CD14-positive monocyte (primary cell): ENCODE measurements at regions not wholly inside any gene's neighbourhood (a gene's known extent, or its start where the extent isn't known, plus 50 kb on each side); places are given as distances from the start of the nearest gene placed in this dataset.

Experiments used
- DNase-seq, 3 donors: peaks; one replicate each; pipeline ENCODE4 v3.0.0-alpha.2; 2011 to 2022
- H2AFZ ChIP-seq: 2 replicates; pipeline ENCODE4 v1.6.0; 2012; ENCODE audit warnings: mild to moderate bottlenecking, low read depth, low read length, inconsistent platforms; ENCODE audit not compliant: insufficient read depth, poor library complexity, severe bottlenecking
- H3K27ac ChIP-seq, 2 donors: 1 replicate in 1 of 2; 2 replicates in 1 of 2; pipeline ENCODE4 v1.5.1; 2012 to 2013; ENCODE audit warnings: low read length in 2 of 2, control low read depth in 1 of 2, inconsistent platforms in 1 of 2, low read depth in 1 of 2, mild to moderate bottlenecking in 1 of 2
- H3K27me3 ChIP-seq, 2 donors: one replicate each; pipeline versions ENCODE4 v1.6.0 to v1.6.1; 2011 to 2013; ENCODE audit warnings: low read length in 2 of 2; ENCODE audit not compliant: control insufficient read depth in 2 of 2, insufficient read depth in 2 of 2
- H3K36me3 ChIP-seq, 2 donors: replicated peaks in 1 of 2; 1 replicate in 1 of 2; 2 replicates in 1 of 2; pipeline versions ENCODE4 v1.5.1 to v1.6.1; 2012 to 2013; ENCODE audit warnings: low read length in 2 of 2, control low read depth in 1 of 2, inconsistent platforms in 1 of 2, mild to moderate bottlenecking in 1 of 2; ENCODE audit not compliant: insufficient read depth in 2 of 2, control insufficient read depth in 1 of 2
- H3K4me1 ChIP-seq, 2 donors: 1 replicate in 1 of 2; 2 replicates in 1 of 2; pipeline versions ENCODE4 v1.5.1 to v1.6.1; 2012 to 2013; ENCODE audit warnings: low read length in 2 of 2, control low read depth in 1 of 2, inconsistent platforms in 1 of 2, mild to moderate bottlenecking in 1 of 2, moderate library complexity in 1 of 2; ENCODE audit not compliant: insufficient read depth in 2 of 2, control insufficient read depth in 1 of 2
- H3K4me2 ChIP-seq: replicated peaks from 2 replicates; pipeline ENCODE3; 2012; ENCODE audit warnings: low read length, moderate library complexity, mild to moderate bottlenecking; ENCODE audit not compliant: poor library complexity, severe bottlenecking; ENCODE audit errors: extremely low read depth
- H3K4me3 ChIP-seq, 3 experiments: fragments of 200-600 bp in 1 of 3; sonication (generic) in 1 of 3; replicated peaks in 1 of 3; 1 replicate in 2 of 3; 2 replicates in 1 of 3; pipeline ENCODE4 v1.5.1; 2011 to 2013; ENCODE audit warnings: low read length in 3 of 3, mild to moderate bottlenecking in 3 of 3, control low read depth in 2 of 3, low read depth in 2 of 3, inconsistent platforms in 1 of 3, moderate library complexity in 1 of 3
- H3K79me2 ChIP-seq: 2 replicates; pipeline ENCODE4 v1.6.0; 2012; ENCODE audit warnings: mild to moderate bottlenecking, control low read depth, inconsistent platforms, low read length, moderate library complexity; ENCODE audit not compliant: insufficient read depth
- H3K9ac ChIP-seq: 2 replicates; pipeline ENCODE4 v1.6.0; 2017; ENCODE audit warnings: low read length, mild to moderate bottlenecking; ENCODE audit not compliant: insufficient read depth, poor library complexity, severe bottlenecking
- H3K9me3 ChIP-seq, 2 donors: replicated peaks in 1 of 2; 1 replicate in 1 of 2; 2 replicates in 1 of 2; pipeline versions ENCODE4 v1.5.1 to v1.6.1; 2012 to 2013; ENCODE audit warnings: low read length in 2 of 2, control low read depth in 1 of 2; ENCODE audit not compliant: control insufficient read depth in 1 of 2, insufficient read depth in 1 of 2
- H4K20me1 ChIP-seq: 2 replicates; pipeline ENCODE4 v1.6.0; 2012; ENCODE audit warnings: mild to moderate bottlenecking, low read length, control low read depth, moderate library complexity; ENCODE audit not compliant: insufficient read depth
- H3K27ac Mint-ChIP-seq, 7 donors: one replicate each; pipeline ENCODE4 v1.8.0; 2020; ENCODE audit warnings: mild to moderate bottlenecking in 7 of 7, mixed read lengths in 7 of 7, moderate library complexity in 6 of 7, inconsistent platforms in 2 of 7
- H3K27me3 Mint-ChIP-seq, 3 donors: one replicate each; pipeline ENCODE4 v1.8.0; 2021 to 2022; ENCODE audit warnings: low read depth in 3 of 3, mild to moderate bottlenecking in 3 of 3, mixed read lengths in 3 of 3, moderate library complexity in 3 of 3, inconsistent platforms in 1 of 3
- H3K36me3 Mint-ChIP-seq, 2 donors: one replicate each; pipeline ENCODE4 v1.8.0; 2020; ENCODE audit warnings: mixed read lengths in 2 of 2, inconsistent platforms in 1 of 2, mild to moderate bottlenecking in 1 of 2
- H3K4me1 Mint-ChIP-seq: one replicate; pipeline ENCODE4 v1.8.0; 2020; ENCODE audit warnings: mild to moderate bottlenecking, mixed read lengths
- H3K4me3 Mint-ChIP-seq, 2 donors: one replicate each; pipeline ENCODE4 v1.8.0; 2020; ENCODE audit warnings: mild to moderate bottlenecking in 2 of 2, mixed read lengths in 2 of 2, moderate library complexity in 1 of 2
- H3K9me3 Mint-ChIP-seq, 7 donors: one replicate each; pipeline ENCODE4 v1.8.0; 2020 to 2022; ENCODE audit warnings: mixed read lengths in 7 of 7, mild to moderate bottlenecking in 6 of 7, moderate library complexity in 6 of 7, inconsistent platforms in 2 of 7
- WGBS: methylation state at CpG from one replicate; pipeline ENCODE4 v1.1.5; 2013; ENCODE audit warnings: missing lambda C conversion rate; ENCODE audit not compliant: insufficient coverage; 5-methylcytosine and 5-hydroxymethylcytosine counted together
- intact Hi-C, 2 donors: fragments of 100-400 bp; cut with micrococcal nuclease; formaldehyde crosslinking; loops; one replicate each; pipeline versions ENCODE4 v1.15.0 to v1.15.1; 2023
- TF ChIP-seq, protein P1 (sequence below): fragments of 200-600 bp; IDR thresholded peaks from one replicate; pipeline ENCODE4 v1.8.0; 2022; ENCODE audit warnings: antibody characterized with exemption, mild to moderate bottlenecking

DNA sequence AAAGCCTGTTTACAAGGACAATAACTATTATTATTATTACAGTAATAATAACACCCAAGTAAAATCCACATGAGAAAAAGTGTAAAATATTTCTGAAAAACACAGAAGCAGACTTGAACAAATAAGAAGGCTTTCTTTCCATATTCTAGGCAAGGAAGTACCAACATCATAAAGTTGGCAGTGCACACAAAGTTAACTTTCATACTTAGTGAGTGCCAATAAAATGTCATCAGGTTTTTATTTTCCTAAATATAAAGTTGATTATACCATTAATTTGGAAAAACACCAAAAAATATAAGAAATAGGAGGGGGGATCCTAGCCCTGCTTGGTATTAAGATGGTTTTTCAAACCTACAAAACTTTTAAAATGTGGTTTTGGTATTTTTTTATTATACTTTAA, 161.4 kb downstream of the PRELID2 start:
- Histone ChIP-seq H3K27me3 (no peaks in the 10 kb centered on the region), H3K36me3 (no peaks in the 10 kb centered on the region), H3K9ac (no peak overlapping the region), H3K79me2 (no peaks in the 10 kb centered on the region), H2AFZ (no peak overlapping the region), H3K9me3 (no peaks in the 10 kb centered on the region), H4K20me1 (no peaks in the 10 kb centered on the region), H3K27ac (no peak overlapping the region), H3K4me1 (no peaks in the 10 kb centered on the region), H3K4me2 (no peak overlapping the region), H3K4me3 (no peak overlapping the region)
- Mint-ChIP-seq H3K4me3 (no peak overlapping the region), H3K27ac (no peak overlapping the region), H3K4me1 (peaks cover 3% of the 10 kb centered on the region), H3K27me3 (no peaks in the 10 kb centered on the region), H3K36me3 (no peaks in the 10 kb centered on the region), H3K9me3 (peaks cover 0 to 1% (median 0%) of the 10 kb centered on the region in 7 donors)
- TF ChIP-seq, protein P1, sequence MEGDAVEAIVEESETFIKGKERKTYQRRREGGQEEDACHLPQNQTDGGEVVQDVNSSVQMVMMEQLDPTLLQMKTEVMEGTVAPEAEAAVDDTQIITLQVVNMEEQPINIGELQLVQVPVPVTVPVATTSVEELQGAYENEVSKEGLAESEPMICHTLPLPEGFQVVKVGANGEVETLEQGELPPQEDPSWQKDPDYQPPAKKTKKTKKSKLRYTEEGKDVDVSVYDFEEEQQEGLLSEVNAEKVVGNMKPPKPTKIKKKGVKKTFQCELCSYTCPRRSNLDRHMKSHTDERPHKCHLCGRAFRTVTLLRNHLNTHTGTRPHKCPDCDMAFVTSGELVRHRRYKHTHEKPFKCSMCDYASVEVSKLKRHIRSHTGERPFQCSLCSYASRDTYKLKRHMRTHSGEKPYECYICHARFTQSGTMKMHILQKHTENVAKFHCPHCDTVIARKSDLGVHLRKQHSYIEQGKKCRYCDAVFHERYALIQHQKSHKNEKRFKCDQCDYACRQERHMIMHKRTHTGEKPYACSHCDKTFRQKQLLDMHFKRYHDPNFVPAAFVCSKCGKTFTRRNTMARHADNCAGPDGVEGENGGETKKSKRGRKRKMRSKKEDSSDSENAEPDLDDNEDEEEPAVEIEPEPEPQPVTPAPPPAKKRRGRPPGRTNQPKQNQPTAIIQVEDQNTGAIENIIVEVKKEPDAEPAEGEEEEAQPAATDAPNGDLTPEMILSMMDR, result no peak
- intact Hi-C loops, result no loop called here
- DNase-seq, result no peak

DNA sequence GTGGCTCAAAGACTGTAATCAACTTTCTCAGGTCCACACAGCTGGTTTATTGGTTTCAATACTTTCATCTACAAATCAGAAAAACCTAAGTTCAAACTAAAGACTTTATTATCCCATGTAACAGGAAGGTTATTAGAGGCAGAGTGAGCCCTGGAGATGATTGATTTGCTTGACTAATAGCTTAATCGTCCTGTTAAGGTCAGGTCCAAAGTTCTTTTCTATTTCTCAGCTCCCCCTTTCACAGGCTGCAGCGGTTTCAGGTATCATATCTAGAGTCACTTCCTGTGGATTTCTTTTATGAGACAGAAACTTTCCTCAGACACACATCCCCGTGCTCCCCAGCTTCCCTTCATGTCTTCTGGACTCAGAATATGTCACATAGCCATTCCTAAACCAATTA, 166.4 kb downstream of the PRELID2 start:
- Histone ChIP-seq H3K79me2 (no peaks in the 10 kb centered on the region), H2AFZ (no peak overlapping the region), H4K20me1 (no peaks in the 10 kb centered on the region), H3K4me3 (no peak overlapping the region), H3K9ac (no peak overlapping the region), H3K27me3 (no peaks in the 10 kb centered on the region), H3K9me3 (no peaks in the 10 kb centered on the region), H3K4me1 (no peaks in the 10 kb centered on the region), H3K27ac (no peak overlapping the region), H3K4me2 (no peak overlapping the region), H3K36me3 (no peaks in the 10 kb centered on the region)
- no peak for DNase-seq
- intact Hi-C loops, result no loop called here
- WGBS, result 100% methylated on average over 1 of the region's 3 CpGs
- TF ChIP-seq, protein P1, result no peak
- no peaks in the 10 kb centered on the region for H3K4me1 Mint-ChIP-seq
- no peaks in the 10 kb centered on the region for H3K36me3 Mint-ChIP-seq
- H3K4me3 Mint-ChIP-seq, result no peak overlapping the region
- H3K27ac Mint-ChIP-seq, result no peak overlapping the region
- no peaks in the 10 kb centered on the region for H3K27me3 Mint-ChIP-seq
- peaks cover 0 to 1% (median 0%) of the 10 kb centered on the region in 7 donors for H3K9me3 Mint-ChIP-seq
